Heart right ventricle (tissue), 16 donors: ENCODE measurements at regions not wholly inside any gene's neighbourhood (a gene's known extent, or its start where the extent isn't known, plus 50 kb on each side); places are given as distances from the start of the nearest gene placed in this dataset.

ENCODE experiments used
- ATAC-seq, 8 donors: fragments of 200-7000 bp; cut with Tn5 transposase; one replicate each; pipeline ENCODE4 v1.9.1; 2020; ENCODE audit warnings: mild to moderate bottlenecking in 8 of 8, moderate library complexity in 8 of 8, moderate number of reproducible peaks in 1 of 8
- DNase-seq, 2 donors: peaks; one replicate each; pipeline ENCODE4 v3.0.0-alpha.2; 2020
- H3K27ac ChIP-seq, 10 donors: fragments of 200-600 bp; sonication (generic) in 2 of 10; one replicate each; pipeline versions ENCODE4 v1.5.0 to v1.8.0; 2020 to 2022; ENCODE audit warnings: mild to moderate bottlenecking in 3 of 10
- H3K27me3 ChIP-seq, 7 donors: fragments of 200-600 bp; one replicate each; pipeline ENCODE4 v1.8.0; 2021 to 2022; ENCODE audit warnings: mild to moderate bottlenecking in 2 of 7
- H3K36me3 ChIP-seq, 9 donors: fragments of 200-600 bp; sonication (generic) in 1 of 9; one replicate each; pipeline versions ENCODE4 v1.5.0 to v1.8.0; 2020 to 2022; ENCODE audit warnings: mild to moderate bottlenecking in 2 of 9
- H3K4me1 ChIP-seq, 9 donors: fragments of 200-600 bp; sonication (generic) in 1 of 9; one replicate each; pipeline versions ENCODE4 v1.5.0 to v1.8.0; 2020 to 2022; ENCODE audit warnings: mild to moderate bottlenecking in 4 of 9
- H3K4me3 ChIP-seq, 10 donors: fragments of 200-600 bp; sonication (generic) in 2 of 10; one replicate each; pipeline versions ENCODE4 v1.5.0 to v1.8.0; 2020 to 2022; ENCODE audit warnings: mild to moderate bottlenecking in 7 of 10, moderate library complexity in 2 of 10
- H3K9me3 ChIP-seq, 11 donors: fragments of 200-600 bp in 10 of 11; sonication (generic) in 2 of 11; one replicate each; pipeline versions ENCODE4 v1.5.0 to v1.8.0; 2013 to 2022; ENCODE audit warnings: mild to moderate bottlenecking in 2 of 11, control low read depth in 1 of 11, moderate library complexity in 1 of 11
- CTCF ChIP-seq, 9 donors: fragments of 200-600 bp; sonication (generic) in 2 of 9; IDR thresholded peaks; one replicate each; pipeline versions ENCODE4 v1.5.0 to v1.8.0; 2021 to 2022; ENCODE audit warnings: antibody characterized with exemption in 9 of 9, mild to moderate bottlenecking in 5 of 9, moderate library complexity in 1 of 9
- WGBS, 2 donors: extraction: QIAGEN DNeasy Blood & Tissue Kit; methylation state at CpG; one replicate each; pipeline ENCODE4 v1.1.7; 2013; ENCODE audit warnings: inconsistent platforms in 1 of 2; 5-methylcytosine and 5-hydroxymethylcytosine counted together
- intact Hi-C, 10 donors: fragments of 100-400 bp; cut with DNase I; formaldehyde crosslinking; loops; one replicate each; pipeline versions ENCODE4 v1.11.1 to v1.14.2; 2022
- donor health status: Arrhythmogenic right ventricular cardiomyopathy.
- donor health status: ischemic (EF 13 %, LVEDD 7.1; RV severe dilation, severe dysfunction).
- donor health status: healthy with polysubstance abuse.
- donor health status: DM: no; HTN: yes; CAD: no.
- donor health status: DM: no; HTN: no; CAD: no.
- donor health status: ischemic (EF 25% LVEDD 6.9; RV normal size, moderate dysfunction).
- donor health status: ischemic (EF 25% LVEDD 5.7; RV mildly dilated, moderate dysfunction).
- donor health status: healthy.
- donor health status: DM: yes; HTN: yes; CAD: no.
- donor health status: Ischemic cardiomyopathy.
- donor health status: ischemic (EF 35%, LVEDD 5.7; RV mildly dilated, moderate dysfunction).
- donor health status: nonischemic (EF 11% LVEDD 7.7; RV severe dilation, severe dysfunction).
- donor health status: DM: yes; HTN: yes; CAD: no.
- donor health status: PGD.
- donor health status: ischemic (EF 29% LVEDD 5.4; RV normal size, mild dysfunction).
- donor health status: nonischemic (EF 23%, LVEDD 6.1; RV moderate dilation, normal function).

- Histone ChIP-seq H3K4me1 (no peaks in the 10 kb centered on the region), H3K9me3 (peaks cover 0 to 26% (median 0%) of the 10 kb centered on the region in 11 donors), H3K4me3 (no peak overlapping the region), H3K36me3 (no peaks in the 10 kb centered on the region), H3K27me3 (no peaks in the 10 kb centered on the region), H3K27ac (no peak overlapping the region)
- DNase-seq (no peak), ATAC-seq (no peak)
- 91 to 97% methylated on average over 2 of the region's 2 CpGs for WGBS, 2 donors
- no peak for TF ChIP-seq CTCF (IDR thresholded peaks at IDR 0.05)
- intact Hi-C loops = no loop called here
Observed at GRCh38 chr11:25602959-25603358, 729.0 kb upstream of the ANO3 start.

GRCh38 chr11:25612806-25613205 lies 719.1 kb upstream of the ANO3 start:
- Histone ChIP-seq H3K4me3 (no peak overlapping the region), H3K9me3 (peaks cover 0 to 16% (median 0%) of the 10 kb centered on the region in 11 donors), H3K27me3 (no peaks in the 10 kb centered on the region), H3K4me1 (peaks cover 0 to 5% (median 0%) of the 10 kb centered on the region in 9 donors), H3K36me3 (no peaks in the 10 kb centered on the region), H3K27ac (no peak overlapping the region)
- DNase-seq (no peak), ATAC-seq (peak in 1 of 8 donors; percentile 62)
- intact Hi-C loops = no loop called here
- no peak for TF ChIP-seq CTCF (IDR thresholded peaks at IDR 0.05)
- 23 to 43% methylated on average over 3 of the region's 3 CpGs for whole genome bisulfite sequencing, 2 donors

- 46 to 49% methylated on average over 1 of the region's 1 CpG for WGBS, 2 donors
- intact Hi-C loops = no loop called here
- Histone ChIP-seq H3K4me1 (peaks cover 0 to 5% (median 0%) of the 10 kb centered on the region in 9 donors), H3K9me3 (peaks cover 0 to 16% (median 0%) of the 10 kb centered on the region in 11 donors), H3K36me3 (no peaks in the 10 kb centered on the region), H3K27ac (no peak overlapping the region), H3K27me3 (no peaks in the 10 kb centered on the region), H3K4me3 (no peak overlapping the region)
- no peak for DNase-seq
- ATAC-seq = no peak
- no peak for TF ChIP-seq CTCF (IDR thresholded peaks at IDR 0.05)
Observed at GRCh38 chr11:25613451-25613850, 718.5 kb upstream of the ANO3 start.

GRCh38 chr11:25613865-25614264 lies 718.1 kb upstream of the ANO3 start:
- 85 to 88% methylated on average over 4 of the region's 4 CpGs for WGBS, 2 donors

More at GRCh38 chr11:25613865-25614264, 718.1 kb upstream of the ANO3 start:
- no peak overlapping the region for H3K4me3 ChIP-seq
- H3K4me1 ChIP-seq = peaks cover 0 to 5% (median 0%) of the 10 kb centered on the region in 9 donors
- ATAC-seq (no peak), DNase-seq (no peak)
- intact Hi-C loops = no loop called here
- H3K36me3 ChIP-seq = no peaks in the 10 kb centered on the region
- peaks cover 0 to 16% (median 0%) of the 10 kb centered on the region in 11 donors for H3K9me3 ChIP-seq
- H3K27me3 ChIP-seq = no peaks in the 10 kb centered on the region
- TF ChIP-seq CTCF (IDR thresholded peaks at IDR 0.05) = no peak
- H3K27ac ChIP-seq = no peak overlapping the region
